Stimulated activated CD4-positive, alpha-beta T cell treated with anti-CD3 and anti-CD28 coated beads, Interleukin-1b, Interleukin-23, amount 100 ng/mL, for 24 hours (primary cell): ENCODE measurements at regions not wholly inside any gene's neighbourhood (a gene's known extent, or its start where the extent isn't known, plus 50 kb on each side); places are given as distances from the start of the nearest gene placed in this dataset.
"Not testable (repeated sequence)": the region's sequence is repeated elsewhere in the genome, so short reads cannot be mapped to it uniquely, and the experiment has no call there.

ENCODE experiments used
- DNase-seq, 4 experiments: peaks; one replicate each; pipeline ENCODE4 v3.0.0-alpha.2; 2020; ENCODE audit warnings: low read depth in 4 of 4, low spot score in 1 of 4

DNA sequence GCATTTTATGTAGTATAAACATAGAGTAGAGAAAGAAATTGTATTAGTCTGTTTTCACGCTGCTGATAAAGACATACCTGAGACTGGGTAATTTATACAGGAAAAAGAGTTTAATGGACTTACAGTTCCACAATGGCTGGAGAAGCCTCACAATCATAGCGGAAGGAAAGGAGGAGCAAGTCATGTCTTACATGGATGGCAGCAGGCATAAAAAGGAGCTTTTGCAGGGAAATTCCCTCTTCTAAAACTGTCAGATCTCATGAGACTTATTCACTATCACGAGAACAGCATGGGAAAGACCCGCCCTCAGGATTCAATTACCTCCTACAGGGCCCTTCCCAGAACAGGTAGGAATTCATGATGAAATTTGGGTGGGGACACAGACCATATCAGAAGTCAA lies 98.1 kb downstream of the ARRDC3 start:
- DNase-seq: not testable (repeated sequence)

DNA sequence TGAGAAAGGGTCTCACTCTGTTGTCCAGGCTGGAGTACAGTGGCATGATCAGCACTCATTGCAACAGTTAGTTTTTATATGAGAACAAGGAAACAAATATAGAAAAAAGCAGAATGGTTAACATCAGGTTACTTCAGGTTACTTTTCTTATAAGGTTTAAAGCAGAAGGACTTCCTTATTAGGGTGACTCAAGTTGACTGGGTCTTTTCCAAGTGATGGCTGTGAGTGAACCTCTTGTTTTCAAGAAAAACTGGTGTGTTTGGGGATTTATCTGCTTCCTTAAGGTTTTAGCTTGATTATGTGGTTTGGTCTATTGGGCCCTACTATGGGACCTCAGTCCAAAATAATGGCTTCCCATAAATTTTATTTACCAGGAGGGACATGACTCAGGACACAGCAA lies 99.2 kb downstream of the ARRDC3 start:
- DNase-seq: no peak

- DNase-seq: no peak
These were observed 99.8 kb downstream of the ARRDC3 start for GRCh38 chr5:91283326-91283725.

- DNase-seq: no peak
These were observed 100.9 kb downstream of the ARRDC3 start for GRCh38 chr5:91282210-91282609.

GRCh38 chr5:91281401-91281800 lies 101.7 kb downstream of the ARRDC3 start:
- DNase-seq: no peak

DNA sequence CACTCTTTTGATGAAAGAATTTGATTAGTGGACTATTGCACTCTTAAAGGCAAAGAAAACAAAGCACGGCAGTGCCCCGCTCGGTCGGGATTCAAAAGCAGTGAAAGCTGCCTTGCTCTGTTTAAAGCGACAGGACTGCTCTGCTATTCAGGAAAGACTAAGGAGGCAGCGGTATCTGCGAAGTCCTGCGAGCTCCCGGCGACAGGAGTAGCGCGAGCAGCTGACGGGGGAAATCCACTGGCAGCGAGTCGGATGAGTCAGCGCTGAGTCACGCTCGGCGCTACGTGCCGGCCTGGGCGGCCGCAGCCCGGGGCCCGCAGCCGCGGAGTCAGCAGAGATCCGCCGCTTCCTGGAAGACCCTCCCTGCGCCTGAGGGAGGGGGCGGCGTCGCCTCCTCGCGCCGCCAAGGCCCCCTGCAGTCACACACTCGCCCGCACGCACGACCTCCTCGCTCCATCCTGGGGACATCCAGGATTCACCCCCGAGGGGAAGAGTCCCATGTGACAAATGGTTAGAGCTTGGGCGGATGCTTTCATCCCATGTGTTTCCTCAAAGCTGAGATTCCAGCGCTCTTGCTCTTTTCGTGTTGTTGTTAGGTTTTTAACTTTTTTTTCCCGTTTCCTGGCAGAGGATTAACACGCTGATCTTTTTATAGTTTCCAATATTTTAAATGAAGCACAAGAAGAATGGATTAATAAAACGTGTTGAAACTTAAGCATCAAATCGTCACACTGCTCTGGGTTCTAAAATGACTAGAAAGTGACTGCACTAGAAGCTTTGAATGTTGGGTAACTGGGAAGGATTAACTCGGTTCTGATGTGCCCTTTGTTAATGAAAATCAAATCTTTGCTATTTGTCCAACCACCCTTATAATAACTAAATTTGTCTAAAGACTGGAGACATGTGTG lies 102.5 kb downstream of the ARRDC3 start:
- DNase-seq: peak; percentile 82 to 93 (median 86)

GRCh38 chr5:91277840-91278239 lies 105.3 kb downstream of the ARRDC3 start:
- no peak for DNase-seq

- no peak for DNase-seq
These were observed 106.0 kb downstream of the ARRDC3 start for GRCh38 chr5:91277093-91277626.

GRCh38 chr5:91272858-91273257 lies 110.3 kb downstream of the ARRDC3 start:
- DNase-seq: no peak

- DNase-seq: no peak
These were observed 111.1 kb downstream of the ARRDC3 start for GRCh38 chr5:91271999-91272398.

DNA sequence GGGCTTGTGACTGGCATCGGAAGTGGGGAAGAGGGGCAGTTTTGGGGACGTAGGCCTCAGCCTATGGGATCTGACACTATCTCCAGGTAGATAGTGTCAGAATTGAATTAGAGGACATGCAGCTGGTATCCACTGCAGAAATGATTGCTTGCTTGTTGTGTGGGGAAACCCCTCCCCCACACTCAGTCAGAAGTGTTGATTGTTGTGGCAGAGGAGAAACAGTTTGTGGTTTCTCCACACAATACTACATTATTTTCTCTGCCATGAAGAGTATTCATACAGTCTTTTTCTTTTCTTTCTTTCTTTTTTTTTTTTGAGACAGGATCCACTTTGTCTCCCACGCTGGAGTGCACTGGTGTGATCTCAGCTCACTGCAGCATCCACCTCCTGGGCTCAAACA lies 113.9 kb downstream of the ARRDC3 start:
- DNase-seq: no peak

GRCh38 chr5:91266184-91266705 lies 116.9 kb downstream of the ARRDC3 start:
- no peak for DNase-seq

DNA sequence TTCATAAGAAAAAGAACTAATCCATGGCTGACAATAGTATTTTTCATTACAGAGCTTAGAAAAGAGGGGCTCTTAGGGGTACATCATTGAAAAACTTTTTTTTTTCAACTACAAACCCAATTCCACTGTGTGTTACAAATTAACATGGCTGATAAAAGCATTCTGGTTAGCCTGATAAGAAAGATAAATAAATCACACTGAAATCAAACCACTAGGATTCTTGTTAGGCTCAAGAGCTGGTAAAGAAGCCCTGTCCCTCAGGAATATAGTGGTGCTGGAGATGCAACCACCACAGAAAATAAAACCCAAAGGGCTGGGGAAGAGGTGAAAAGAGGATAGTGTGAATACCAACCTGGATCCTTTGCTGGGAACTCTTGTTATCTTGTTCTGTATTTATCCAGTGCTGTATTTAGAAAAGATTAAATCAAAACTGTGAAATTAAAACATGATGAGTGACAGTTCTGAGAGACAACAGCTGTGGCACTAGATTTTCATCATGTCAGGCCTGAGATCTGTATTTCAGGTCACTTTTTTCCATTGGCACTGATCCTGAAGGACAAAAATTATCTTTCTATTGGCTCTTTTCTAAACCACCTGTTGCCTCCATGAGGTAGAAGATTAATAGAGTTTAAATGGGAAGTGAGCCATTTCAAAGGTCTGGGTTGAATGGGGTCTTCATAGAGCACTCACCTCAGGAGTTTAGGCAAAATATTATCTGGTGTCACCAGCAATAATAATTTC lies 118.6 kb downstream of the ARRDC3 start:
- DNase-seq: no peak

GRCh38 chr5:91263898-91264297 lies 119.2 kb downstream of the ARRDC3 start:
- no peak for DNase-seq

DNA sequence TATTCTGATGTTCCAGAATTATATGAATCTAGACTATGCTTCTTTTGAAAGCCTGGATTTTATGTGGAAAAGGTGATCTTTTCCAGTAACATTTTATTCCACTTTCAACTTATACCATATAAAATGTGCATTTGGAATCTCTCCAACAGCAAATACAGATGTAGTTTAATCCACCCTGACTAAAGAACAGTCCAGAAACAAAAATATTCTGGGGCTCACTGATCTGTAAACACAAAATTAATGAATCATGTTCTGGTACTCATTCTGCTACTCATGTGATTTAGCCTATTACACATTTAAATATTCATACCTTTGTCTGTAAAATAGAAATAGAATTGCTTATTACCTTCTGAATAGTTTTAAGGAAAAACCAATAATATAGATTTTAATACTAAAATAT lies 125.8 kb downstream of the ARRDC3 start:
- DNase-seq: no peak

- DNase-seq: no peak
These were observed 127.0 kb downstream of the ARRDC3 start for GRCh38 chr5:91256142-91256524.

DNA sequence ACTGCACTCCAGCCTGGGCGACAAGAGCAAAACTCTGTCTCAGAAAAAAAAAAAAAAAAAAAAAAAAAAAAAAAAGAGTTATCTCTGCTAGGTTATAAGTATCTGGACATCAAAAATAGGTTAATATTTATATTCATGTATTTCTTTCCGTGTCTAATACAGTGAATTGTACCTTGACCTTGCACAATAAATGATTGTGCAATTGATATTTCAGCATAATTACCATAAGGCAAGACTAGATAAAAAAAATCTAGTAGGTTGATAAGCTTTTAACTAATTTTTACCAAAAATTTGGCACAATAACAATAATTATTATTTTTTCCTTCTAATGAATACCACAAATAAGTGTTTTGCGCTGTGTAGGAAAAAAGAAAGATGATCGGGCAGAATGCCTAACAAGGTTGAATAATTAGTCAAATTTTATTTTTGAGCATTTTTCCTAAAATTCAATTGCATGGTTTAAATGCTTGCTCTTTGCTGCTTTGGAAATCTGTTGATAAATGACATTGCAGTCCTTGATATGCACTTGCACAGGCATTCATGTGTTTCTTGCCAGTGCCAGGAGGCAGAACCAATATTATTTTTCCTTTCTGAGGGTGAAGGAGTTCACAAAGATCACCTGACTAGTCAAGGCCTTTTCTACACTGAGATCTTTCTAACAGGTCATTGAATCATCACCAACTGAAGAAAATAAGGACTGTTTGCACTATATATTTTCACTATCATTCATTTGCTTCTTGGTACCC lies 127.5 kb downstream of the ARRDC3 start:
- no peak for DNase-seq

DNA sequence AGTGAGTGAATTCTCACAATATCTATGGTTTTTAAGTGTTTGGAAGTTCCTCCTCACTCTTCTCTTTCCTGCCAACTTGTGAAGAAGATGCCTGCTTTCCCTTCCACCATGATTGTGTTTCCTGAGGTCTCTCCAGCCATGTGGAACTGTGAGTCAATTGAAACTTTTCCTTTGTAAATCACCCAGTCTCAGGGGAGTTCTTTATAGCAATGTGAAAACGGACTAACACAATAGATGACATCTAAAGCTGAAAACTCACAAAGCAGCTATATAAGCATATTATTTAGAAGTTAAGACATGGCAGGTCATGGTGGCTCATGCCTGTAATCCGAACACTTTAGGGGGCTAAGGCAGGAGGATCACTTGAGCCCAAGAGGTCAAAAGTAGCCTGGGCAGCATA lies 130.2 kb downstream of the ARRDC3 start:
- DNase-seq: no peak

- DNase-seq: no peak
These were observed 137.2 kb downstream of the ARRDC3 start for GRCh38 chr5:91245871-91246270.

GRCh38 chr5:91245074-91245452 lies 138.1 kb downstream of the ARRDC3 start:
- DNase-seq: no peak

DNA sequence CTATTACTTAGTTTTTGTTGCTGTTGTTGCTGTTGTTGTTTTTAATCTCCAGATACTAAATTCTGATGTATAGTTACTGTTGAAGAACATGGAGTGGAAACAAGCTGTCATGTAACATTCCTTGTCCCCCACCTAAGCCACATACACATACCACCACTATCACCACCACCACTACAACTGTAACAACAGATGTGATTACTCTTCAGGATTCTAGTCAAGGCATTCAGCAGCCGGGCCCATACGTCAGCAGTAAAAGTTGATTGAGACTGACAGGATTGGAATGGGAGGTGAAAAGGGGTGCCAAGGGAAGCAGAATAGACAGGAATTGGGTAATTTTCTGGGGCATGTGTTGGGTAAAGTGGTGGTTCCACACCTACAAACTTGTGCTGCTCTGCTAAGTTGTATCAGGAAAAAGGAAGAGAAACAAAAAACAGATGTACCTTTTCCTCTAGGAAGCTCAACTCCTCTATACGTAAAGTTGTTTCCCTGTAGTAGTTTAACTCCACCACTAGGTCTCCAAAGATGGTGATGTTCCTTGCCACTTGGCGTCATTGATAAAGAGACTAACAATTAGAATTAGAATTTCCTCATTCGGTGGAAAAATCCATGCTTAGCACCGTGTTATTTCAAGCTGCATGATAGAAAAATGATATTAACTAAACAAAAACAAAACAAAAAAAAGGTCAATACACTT lies 138.6 kb downstream of the ARRDC3 start:
- no peak for DNase-seq
